C4-2B (cell line): ENCODE measurements at regions not wholly inside any gene's neighbourhood (a gene's known extent, or its start where the extent isn't known, plus 50 kb on each side); places are given as distances from the start of the nearest gene placed in this dataset.

Source experiments
- H3K27ac ChIP-seq: fragments of 450-650 bp; 2 replicates; pipeline ENCODE4 v1.5.1; 2017
- ZFX ChIP-seq: fragments of 450-650 bp; IDR thresholded peaks from 2 replicates; pipeline ENCODE4 v1.6.1; 2017
- TF ChIP-seq, protein P1 (sequence below): fragments of 450-650 bp; conservative IDR thresholded peaks from 2 replicates; pipeline ENCODE4 v1.5.1; 2017; ENCODE audit warnings: mild to moderate bottlenecking

DNA sequence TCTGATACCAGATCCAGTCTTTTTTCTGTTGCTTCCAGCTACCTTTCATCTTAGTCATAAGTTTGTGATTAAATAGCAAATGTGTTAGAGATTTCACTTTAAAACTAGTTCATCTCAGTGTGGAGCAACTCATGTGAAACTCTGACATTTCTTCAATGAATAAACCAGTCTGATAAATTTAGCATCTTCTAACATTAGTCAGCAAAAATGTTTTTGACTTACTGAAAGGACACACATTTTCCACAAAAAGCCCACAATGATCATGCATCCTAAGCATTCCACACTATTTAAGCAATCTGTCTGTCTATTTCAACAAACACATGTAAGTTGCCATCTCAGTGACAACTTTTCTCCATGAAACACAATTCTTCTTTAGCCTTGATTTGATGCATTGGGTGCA lies 222.2 kb upstream of the SLC35B3 start:
- TF ChIP-seq ZFX = no peak
- no peak overlapping the region for H3K27ac ChIP-seq

DNA sequence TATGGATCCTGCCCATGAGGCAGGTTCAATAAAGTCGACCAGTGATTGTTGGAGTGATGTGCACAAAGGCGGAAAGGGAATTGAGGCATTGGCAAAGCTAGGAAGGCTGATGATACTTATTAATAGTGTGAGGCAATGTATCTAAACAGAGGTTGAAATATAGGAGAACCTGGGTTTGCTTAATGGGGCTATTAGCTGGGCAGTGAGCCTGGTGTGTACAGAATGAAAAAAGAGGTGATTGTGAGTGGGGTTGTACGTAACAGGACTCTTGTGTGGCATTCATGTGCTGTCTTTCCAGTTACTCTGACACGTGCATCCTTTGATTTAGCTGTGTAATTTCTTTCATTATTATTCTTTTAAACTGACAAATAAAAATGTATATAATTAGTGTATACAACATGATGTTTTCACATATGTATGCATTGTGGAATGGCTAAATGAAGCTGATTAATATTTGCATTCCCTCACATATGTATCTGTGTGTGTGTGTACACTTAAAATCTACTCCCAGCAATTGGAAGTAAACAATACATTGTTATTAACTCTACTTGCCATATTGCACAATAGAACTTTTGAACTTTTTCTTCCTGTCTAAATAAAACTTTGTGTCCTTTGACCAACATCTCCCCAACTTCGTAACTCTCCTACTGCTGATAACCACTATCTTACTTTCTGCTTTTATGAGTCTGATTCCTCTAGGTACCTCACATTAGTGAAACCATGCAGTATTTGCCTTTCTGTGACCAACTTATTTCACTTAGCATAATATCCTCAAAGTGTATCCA lies 220.5 kb upstream of the SLC35B3 start:
- no peak overlapping the region for H3K27ac ChIP-seq
- TF ChIP-seq, protein P1, sequence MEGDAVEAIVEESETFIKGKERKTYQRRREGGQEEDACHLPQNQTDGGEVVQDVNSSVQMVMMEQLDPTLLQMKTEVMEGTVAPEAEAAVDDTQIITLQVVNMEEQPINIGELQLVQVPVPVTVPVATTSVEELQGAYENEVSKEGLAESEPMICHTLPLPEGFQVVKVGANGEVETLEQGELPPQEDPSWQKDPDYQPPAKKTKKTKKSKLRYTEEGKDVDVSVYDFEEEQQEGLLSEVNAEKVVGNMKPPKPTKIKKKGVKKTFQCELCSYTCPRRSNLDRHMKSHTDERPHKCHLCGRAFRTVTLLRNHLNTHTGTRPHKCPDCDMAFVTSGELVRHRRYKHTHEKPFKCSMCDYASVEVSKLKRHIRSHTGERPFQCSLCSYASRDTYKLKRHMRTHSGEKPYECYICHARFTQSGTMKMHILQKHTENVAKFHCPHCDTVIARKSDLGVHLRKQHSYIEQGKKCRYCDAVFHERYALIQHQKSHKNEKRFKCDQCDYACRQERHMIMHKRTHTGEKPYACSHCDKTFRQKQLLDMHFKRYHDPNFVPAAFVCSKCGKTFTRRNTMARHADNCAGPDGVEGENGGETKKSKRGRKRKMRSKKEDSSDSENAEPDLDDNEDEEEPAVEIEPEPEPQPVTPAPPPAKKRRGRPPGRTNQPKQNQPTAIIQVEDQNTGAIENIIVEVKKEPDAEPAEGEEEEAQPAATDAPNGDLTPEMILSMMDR = no peak
- no peak for TF ChIP-seq ZFX

DNA sequence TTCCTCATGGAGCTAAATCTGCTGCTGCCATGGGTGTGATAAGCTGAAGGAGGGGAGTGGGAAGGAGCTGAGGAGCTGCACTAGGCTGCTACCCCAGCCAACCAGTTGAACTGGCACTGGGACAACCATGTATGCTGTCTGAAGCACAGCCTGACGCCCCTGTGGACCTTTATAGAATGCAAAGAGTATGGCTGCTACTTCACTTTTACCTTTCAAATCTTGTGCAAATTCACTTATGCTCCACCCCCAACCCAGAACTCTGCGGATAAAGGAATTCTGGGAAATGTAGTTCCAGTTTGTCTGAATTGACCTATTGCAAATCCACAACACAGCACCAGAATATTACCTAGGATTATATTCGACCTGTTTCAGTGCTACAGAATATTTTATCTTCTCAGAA lies 217.4 kb upstream of the SLC35B3 start:
- H3K27ac ChIP-seq = no peak overlapping the region
- TF ChIP-seq, protein P1 = no peak
- no peak for TF ChIP-seq ZFX

DNA sequence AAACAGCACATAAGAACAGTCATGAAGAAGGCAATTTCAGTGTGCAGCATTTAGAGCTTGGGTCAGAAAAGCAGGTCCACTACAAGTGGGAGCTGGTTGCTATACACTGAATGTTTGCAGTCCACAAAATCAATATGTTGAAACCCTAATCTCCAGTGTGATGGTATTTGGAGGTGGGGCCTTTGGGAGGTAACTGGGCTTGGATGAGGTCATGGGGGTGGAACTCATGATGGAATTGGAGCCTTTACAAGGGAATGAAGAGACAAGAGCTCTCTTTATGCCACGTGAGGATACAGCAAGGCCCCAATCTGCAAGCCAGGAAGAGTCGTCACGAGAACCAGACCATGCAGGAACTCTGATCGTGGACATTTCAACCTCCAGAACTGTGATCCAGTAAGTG lies 216.7 kb upstream of the SLC35B3 start:
- H3K27ac ChIP-seq = no peak overlapping the region
- TF ChIP-seq, protein P1 = no peak
- TF ChIP-seq ZFX = no peak

DNA sequence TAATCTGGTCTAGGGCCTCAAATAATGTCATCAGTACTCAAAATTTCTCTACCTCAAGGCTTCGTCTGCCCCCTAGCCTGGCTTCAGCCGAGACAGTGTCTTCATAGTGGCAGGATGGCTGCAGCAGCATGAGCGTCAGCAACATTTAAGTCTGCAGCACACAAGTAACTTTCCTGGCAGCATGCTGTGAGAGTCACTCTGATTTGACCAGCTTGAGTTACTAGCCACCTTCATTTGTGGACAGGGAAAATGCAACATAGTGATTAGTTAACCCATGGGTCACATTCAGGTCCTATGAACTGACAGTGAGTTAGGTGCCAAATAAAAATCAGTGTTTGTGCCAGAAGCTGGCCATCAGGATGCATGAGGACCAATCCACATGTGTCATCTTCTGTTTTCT lies 209.9 kb upstream of the SLC35B3 start:
- H3K27ac ChIP-seq = no peak overlapping the region
- TF ChIP-seq, protein P1 = no peak
- TF ChIP-seq ZFX = no peak

DNA sequence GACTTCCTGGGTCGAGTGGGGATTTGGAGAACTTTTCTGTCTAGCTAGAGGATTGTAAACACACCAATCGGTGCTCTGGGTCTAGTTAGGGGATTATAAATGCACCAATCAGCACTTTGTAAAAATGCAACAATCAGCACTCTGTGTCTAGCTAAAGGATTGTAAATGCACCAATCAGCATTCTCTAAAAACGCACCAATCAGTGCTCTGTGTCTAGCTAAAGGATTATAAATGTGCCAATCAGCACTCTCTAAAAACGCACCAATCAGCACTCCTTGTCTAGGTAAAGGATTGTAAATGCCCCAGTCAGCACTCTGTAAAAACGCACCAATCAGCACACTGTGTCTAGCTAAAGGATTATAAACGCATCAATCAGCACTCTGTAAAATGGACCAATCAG lies 209.0 kb upstream of the SLC35B3 start:
- no peak for TF ChIP-seq ZFX
- TF ChIP-seq, protein P1 = no peak
- H3K27ac ChIP-seq = no peak overlapping the region

DNA sequence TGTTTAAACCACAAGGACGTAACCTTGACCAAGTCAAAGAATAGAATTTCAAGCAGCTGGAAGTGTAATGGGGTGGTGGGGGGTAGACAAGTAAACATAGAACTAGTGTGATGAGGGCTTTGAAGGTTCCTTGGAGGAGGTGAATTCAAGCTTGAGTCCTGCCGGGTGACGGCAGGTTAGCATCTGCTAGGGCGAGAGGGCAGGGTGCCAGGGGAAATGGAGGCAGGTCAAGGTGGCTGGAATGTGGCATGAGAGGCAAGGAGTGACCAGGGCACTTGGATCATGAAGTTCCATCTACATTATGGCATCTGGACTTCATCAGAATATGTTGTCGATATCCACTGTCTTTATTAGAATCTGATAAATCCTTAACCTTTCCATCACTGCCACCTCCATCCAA lies 207.5 kb upstream of the SLC35B3 start:
- no peak for TF ChIP-seq ZFX
- TF ChIP-seq, protein P1 = no peak
- H3K27ac ChIP-seq = no peak overlapping the region

DNA sequence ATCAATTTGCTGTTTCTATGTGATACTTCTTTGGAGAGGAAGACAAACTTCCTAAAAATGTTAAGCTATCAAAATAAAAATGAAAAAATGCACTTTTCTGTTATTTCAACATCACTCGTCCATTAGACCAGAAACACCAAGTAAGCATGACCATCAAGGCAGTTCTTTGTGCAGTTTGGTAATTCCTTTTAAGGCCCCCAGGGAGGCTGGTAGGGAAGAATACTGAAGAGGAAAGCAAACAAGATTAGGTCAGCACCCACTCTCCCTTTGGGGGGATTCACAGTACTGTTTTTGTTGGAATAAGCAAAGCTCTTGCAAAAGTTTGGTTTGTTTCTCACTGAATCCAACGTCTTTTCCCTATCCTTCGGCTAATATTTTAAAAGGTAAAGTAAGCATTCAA lies 206.8 kb upstream of the SLC35B3 start:
- no peak overlapping the region for H3K27ac ChIP-seq
- TF ChIP-seq, protein P1 = no peak
- TF ChIP-seq ZFX = no peak
